GM23338 (cell line): ENCODE measurements at regions not wholly inside any gene's neighbourhood (a gene's known extent, or its start where the extent isn't known, plus 50 kb on each side); places are given as distances from the start of the nearest gene placed in this dataset.

Source experiments
- ATAC-seq: fragments of 200-7000 bp; cut with Tn5 transposase; 3 replicates; pipeline ENCODE4 v1.9.1; 2020
- DNase-seq: peaks from one replicate; pipeline ENCODE4 v3.0.0-alpha.2; 2015; ENCODE audit warnings: low spot score
- H2AFZ ChIP-seq: fragments of 200-600 bp; sonication (generic); 2 replicates; pipeline ENCODE4 v1.8.0; 2016; ENCODE audit warnings: antibody characterized with exemption, mild to moderate bottlenecking, moderate library complexity
- H3F3A ChIP-seq: fragments of 200-600 bp; sonication (generic); replicated peaks from 2 replicates; pipeline ENCODE4 v1.8.0; 2017; ENCODE audit warnings: antibody characterized with exemption, mixed run types, low read depth
- H3K27ac ChIP-seq: fragments of 200-600 bp; sonication (generic); 2 replicates; pipeline ENCODE4 v1.6.1; 2016; ENCODE audit warnings: low read depth
- H3K27me3 ChIP-seq: fragments of 200-600 bp; sonication (generic); 2 replicates; pipeline ENCODE4 v1.8.0; 2016; ENCODE audit warnings: mild to moderate bottlenecking, mixed run types, moderate library complexity; ENCODE audit not compliant: insufficient read depth
- H3K36me3 ChIP-seq: fragments of 200-600 bp; sonication (generic); 2 replicates; pipeline ENCODE4 v1.8.0; 2016; ENCODE audit warnings: mild to moderate bottlenecking; ENCODE audit not compliant: insufficient read depth
- H3K4me1 ChIP-seq: fragments of 200-600 bp; sonication (generic); 2 replicates; pipeline ENCODE4 v1.8.0; 2016; ENCODE audit warnings: mild to moderate bottlenecking, moderate library complexity; ENCODE audit not compliant: insufficient read depth
- H3K4me2 ChIP-seq: fragments of 200-600 bp; sonication (generic); 2 replicates; pipeline ENCODE4 v1.7.1; 2017; ENCODE audit warnings: mixed run types
- H3K4me3 ChIP-seq: fragments of 200-600 bp; sonication (generic); 2 replicates; pipeline ENCODE4 v1.6.1; 2016; ENCODE audit warnings: mixed run types
- H3K79me2 ChIP-seq: fragments of 200-600 bp; sonication (generic); replicated peaks from 2 replicates; pipeline ENCODE4 v1.8.0; 2017; ENCODE audit warnings: mild to moderate bottlenecking; ENCODE audit not compliant: insufficient read depth
- H3K9me2 ChIP-seq: fragments of 200-600 bp; sonication (generic); 2 replicates; pipeline ENCODE4 v1.8.0; 2017; ENCODE audit not compliant: insufficient read depth
- H4K20me1 ChIP-seq: fragments of 200-600 bp; sonication (generic); replicated peaks from 2 replicates; pipeline ENCODE4 v1.8.0; 2017; ENCODE audit warnings: mild to moderate bottlenecking; ENCODE audit not compliant: insufficient read depth
- H3K27ac Mint-ChIP-seq: 2 replicates; pipeline ENCODE4 v1.8.0; 2020; ENCODE audit warnings: inconsistent platforms, mild to moderate bottlenecking, moderate library complexity, mixed read lengths
- H3K27me3 Mint-ChIP-seq: 3 replicates; pipeline ENCODE4 v1.8.0; 2022; ENCODE audit warnings: low read depth, mild to moderate bottlenecking, moderate library complexity, mixed read lengths, inconsistent platforms; ENCODE audit not compliant: insufficient read depth, poor library complexity
- H3K36me3 Mint-ChIP-seq: 3 replicates; pipeline ENCODE4 v1.8.0; 2021; ENCODE audit warnings: low read depth, mild to moderate bottlenecking, inconsistent platforms, moderate library complexity, mixed read lengths
- H3K4me1 Mint-ChIP-seq: 3 replicates; pipeline ENCODE4 v1.8.0; 2020; ENCODE audit warnings: mild to moderate bottlenecking, inconsistent platforms, mixed read lengths
- H3K4me3 Mint-ChIP-seq: 3 replicates; pipeline ENCODE4 v1.8.0; 2021; ENCODE audit warnings: moderate library complexity, mild to moderate bottlenecking, inconsistent platforms, mixed read lengths
- H3K9me3 Mint-ChIP-seq: 3 replicates; pipeline ENCODE4 v1.8.0; 2020; ENCODE audit warnings: moderate library complexity, mild to moderate bottlenecking, inconsistent platforms, mixed read lengths
- CREB1 ChIP-seq: fragments of 250-450 bp; sonication (Bioruptor Pico); IDR thresholded peaks from 2 replicates; pipeline ENCODE4 v1.5.0; 2020; ENCODE audit warnings: low read depth, mild to moderate bottlenecking, moderate library complexity
- CTCF ChIP-seq, 2 experiments: fragments of 200-600 bp in 1 of 2; sonication (generic) in 1 of 2; conservative IDR thresholded peaks; 2 replicates each; pipeline versions ENCODE4 v1.5.1 to v1.6.1; 2016 to 2017; ENCODE audit warnings: antibody characterized with exemption in 2 of 2, low read depth in 2 of 2, mild to moderate bottlenecking in 2 of 2, moderate library complexity in 1 of 2
- ETS1 ChIP-seq: IDR thresholded peaks from 2 replicates; pipeline ENCODE4 v1.6.1; 2016; ENCODE audit warnings: antibody characterized with exemption
- EZH2 ChIP-seq: fragments of 200-600 bp; sonication (generic); IDR thresholded peaks from one replicate; pipeline ENCODE4 v1.8.0; 2017; ENCODE audit warnings: antibody characterized with exemption, mild to moderate bottlenecking, low read depth; ENCODE audit not compliant: unreplicated experiment
- EZH2phosphoT487 ChIP-seq: fragments of 200-600 bp; sonication (generic); IDR thresholded peaks from one replicate; pipeline ENCODE4 v1.8.1; 2018; ENCODE audit warnings: antibody characterized with exemption; ENCODE audit not compliant: unreplicated experiment
- JUNB ChIP-seq: IDR thresholded peaks from one replicate; pipeline ENCODE4 v1.6.1; 2016; ENCODE audit warnings: antibody characterized with exemption; ENCODE audit not compliant: unreplicated experiment
- NANOG ChIP-seq: IDR thresholded peaks from 2 replicates; pipeline ENCODE4 v1.6.1; 2016; ENCODE audit warnings: antibody characterized with exemption, borderline replicate concordance
- POLR2AphosphoS5 ChIP-seq: IDR thresholded peaks from 2 replicates; pipeline ENCODE4 v1.6.1; 2016; ENCODE audit warnings: antibody characterized with exemption, low read depth
- REST ChIP-seq: IDR thresholded peaks from one replicate; pipeline ENCODE4 v1.6.1; 2018; ENCODE audit warnings: antibody characterized with exemption; ENCODE audit not compliant: unreplicated experiment
- STAT1 ChIP-seq: IDR thresholded peaks from one replicate; pipeline ENCODE4 v1.6.1; 2016; ENCODE audit warnings: antibody characterized with exemption; ENCODE audit not compliant: unreplicated experiment
- ZNF114 ChIP-seq: fragments of 250-450 bp; sonication (Bioruptor Pico); IDR thresholded peaks from 2 replicates; pipeline ENCODE4 v1.5.0; 2020; ENCODE audit warnings: mild to moderate bottlenecking, moderate library complexity
- ZNF331 ChIP-seq: fragments of 250-450 bp; sonication (Bioruptor Pico); IDR thresholded peaks from 2 replicates; pipeline ENCODE4 v1.5.0; 2020; ENCODE audit warnings: low read depth, mild to moderate bottlenecking, moderate library complexity
- ZNF462 ChIP-seq: fragments of 250-450 bp; sonication (Bioruptor Pico); IDR thresholded peaks from 2 replicates; pipeline ENCODE4 v1.5.0; 2020; ENCODE audit warnings: mild to moderate bottlenecking, moderate library complexity

GRCh38 chr6:147805155-147805554 lies 296.7 kb downstream of the SAMD5 start:
- no peak overlapping the region for H3K4me3 ChIP-seq
- TF ChIP-seq ZNF114 (CRISPR knock-in tag): no peak
- TF ChIP-seq POLR2AphosphoS5: no peak
- no peak for TF ChIP-seq CTCF (conservative IDR thresholded peaks at IDR 0.05; ENCODE audit: low read depth in 2 of 2)
- TF ChIP-seq EZH2phosphoT487: no peak
- no peak for TF ChIP-seq STAT1
- TF ChIP-seq JUNB: no peak
- TF ChIP-seq EZH2: no peak
- no peak for TF ChIP-seq ETS1
- no peak for TF ChIP-seq NANOG
- no peak for TF ChIP-seq REST
- no peak for TF ChIP-seq ZNF331
- TF ChIP-seq ZNF462 (CRISPR knock-in tag): no peak
- no peak for TF ChIP-seq CREB1 (CRISPR knock-in tag)
- no peak overlapping the region for H2AFZ ChIP-seq
- no peak for DNase-seq
- no peak for ATAC-seq
- no peaks in the 10 kb centered on the region for H3K36me3 Mint-ChIP-seq
- no peaks in the 10 kb centered on the region for H3K4me1 ChIP-seq
- H3K9me3 Mint-ChIP-seq: peaks cover 8% of the 10 kb centered on the region
- H3K79me2 ChIP-seq: no peaks in the 10 kb centered on the region
- no peaks in the 10 kb centered on the region for H3K4me1 Mint-ChIP-seq
- no peak overlapping the region for H3K4me2 ChIP-seq
- no peak overlapping the region for H3K4me3 Mint-ChIP-seq
- H3K27ac ChIP-seq: no peak overlapping the region
- no peaks in the 10 kb centered on the region for H3K9me2 ChIP-seq
- no peaks in the 10 kb centered on the region for H3F3A ChIP-seq
- no peaks in the 10 kb centered on the region for H3K27me3 Mint-ChIP-seq
- no peaks in the 10 kb centered on the region for H3K27me3 ChIP-seq
- H3K36me3 ChIP-seq: no peaks in the 10 kb centered on the region
- H3K27ac Mint-ChIP-seq: no peak overlapping the region
- H4K20me1 ChIP-seq: no peaks in the 10 kb centered on the region
